SK-N-SH (cell line): ENCODE measurements at regions not wholly inside any gene's neighbourhood (a gene's known extent, or its start where the extent isn't known, plus 50 kb on each side); places are given as distances from the start of the nearest gene placed in this dataset.

Experiments used
- CTCF ChIP-seq: fragments of 200-600 bp; sonication (generic); IDR thresholded peaks from 2 replicates; pipeline ENCODE4 v1.6.1; 2017; ENCODE audit warnings: antibody characterized with exemption, mild to moderate bottlenecking, moderate library complexity
- EZH2phosphoT487 ChIP-seq: fragments of 200-600 bp; sonication (generic); IDR thresholded peaks from 2 replicates; pipeline ENCODE4 v1.6.1; 2017; ENCODE audit warnings: low read depth, mixed run types, mild to moderate bottlenecking, antibody characterized with exemption, moderate library complexity, borderline replicate concordance
- FOXJ3 ChIP-seq: sonication (generic); formaldehyde crosslinking; IDR thresholded peaks from 2 replicates; pipeline ENCODE4 v1.5.1; 2020; ENCODE audit warnings: mild to moderate bottlenecking, missing genetic modification reagents
- GATA2 ChIP-seq: sonication (generic); formaldehyde crosslinking; IDR thresholded peaks from 2 replicates; pipeline ENCODE4 v1.5.0; 2020; ENCODE audit warnings: mild to moderate bottlenecking, missing genetic modification reagents
- POLR2AphosphoS5 ChIP-seq: IDR thresholded peaks from 2 replicates; pipeline ENCODE4 v1.6.1; 2012; ENCODE audit warnings: low read depth, low read length
- SIN3A ChIP-seq: IDR thresholded peaks from 2 replicates; pipeline ENCODE4 v1.6.1; 2012; ENCODE audit warnings: low read depth, mild to moderate bottlenecking, low read length, moderate library complexity, borderline replicate concordance
- SMC3 ChIP-seq: IDR thresholded peaks from 2 replicates; pipeline ENCODE4 v1.6.1; 2012; ENCODE audit warnings: low read depth, low read length, improper control_type of control experiment
- TEAD4 ChIP-seq: IDR thresholded peaks from 2 replicates; pipeline ENCODE4 v1.4.0; 2012; ENCODE audit warnings: mild to moderate bottlenecking, borderline replicate concordance; ENCODE audit not compliant: insufficient read depth
- ZBTB33 ChIP-seq: IDR thresholded peaks from 2 replicates; pipeline ENCODE4 v1.4.0; 2012; ENCODE audit warnings: low read depth, borderline replicate concordance

GRCh38 chr12:42789808-42790760 lies 200.5 kb upstream of the PRICKLE1 start:
- TF ChIP-seq POLR2AphosphoS5 (no peak), TEAD4 (no peak), CTCF (no peak), ZBTB33 (no peak), SMC3 (no peak), GATA2 (CRISPR knock-in tag) (no peak), SIN3A (no peak), EZH2phosphoT487 (no peak), FOXJ3 (no peak)
